ENCODE measurements at regions not wholly inside any gene's neighbourhood (a gene's known extent, or its start where the extent isn't known, plus 50 kb on each side); places are given as distances from the start of the nearest gene placed in this dataset.

- ChIA-PET POLR2A (no interaction called here), CTCF (no interaction called here)
- Histone ChIP-seq H3K36me3 (ENCODE audit: control insufficient read depth in 2 of 3, insufficient read depth in 3 of 3, low read length in 3 of 3) (no peaks in the 10 kb centered on the region), H3K27me3 (ENCODE audit: control insufficient read depth in 2 of 2, insufficient read depth in 2 of 2, low read length in 2 of 2) (no peaks in the 10 kb centered on the region), H3K9me3 (ENCODE audit: control insufficient read depth in 2 of 3, low read length in 3 of 3) (no peaks in the 10 kb centered on the region), H3K27ac (ENCODE audit: low read depth, low read length) (no peak overlapping the region), H3K4me1 (ENCODE audit: control insufficient read depth in 2 of 2, insufficient read depth in 2 of 2, low read length in 2 of 2) (no peaks in the 10 kb centered on the region), H3K4me3 (ENCODE audit: low read length) (no peak overlapping the region)
- no peak overlapping the region for H3K4me3 Mint-ChIP-seq
- H3K27ac Mint-ChIP-seq: peak overlapping the region in 1 of 9 donors; percentile 22
- DNase-seq: no peak
- intact Hi-C loops (cut with micrococcal nuclease): no loop called here
- ATAC-seq: no peak
- H3K27me3 Mint-ChIP-seq: peaks cover 0 to 10% (median 0%) of the 10 kb centered on the region in 5 donors
- H3K36me3 Mint-ChIP-seq: peaks cover 3 to 9% (median 6%) of the 10 kb centered on the region in 5 donors
- peaks cover 0 to 7% (median 0%) of the 10 kb centered on the region in 7 donors for H3K4me1 Mint-ChIP-seq
- peaks cover 0 to 10% (median 5%) of the 10 kb centered on the region in 11 donors for H3K9me3 Mint-ChIP-seq
Measured at GRCh38 chr6:14499309-14499708, 381.7 kb downstream of the CD83 start.

GRCh38 chr6:14499841-14500240 is 382.3 kb downstream of the CD83 start:
- Mint-ChIP-seq H3K9me3 (peaks cover 0 to 10% (median 5%) of the 10 kb centered on the region in 11 donors), H3K27ac (no peak overlapping the region), H3K36me3 (peaks cover 3 to 9% (median 6%) of the 10 kb centered on the region in 5 donors), H3K27me3 (peaks cover 0 to 10% (median 0%) of the 10 kb centered on the region in 5 donors), H3K4me3 (no peak overlapping the region), H3K4me1 (peaks cover 0 to 7% (median 0%) of the 10 kb centered on the region in 7 donors)
- POLR2A ChIA-PET: no interaction called here
- Histone ChIP-seq H3K4me1 (ENCODE audit: control insufficient read depth in 2 of 2, insufficient read depth in 2 of 2, low read length in 2 of 2) (no peaks in the 10 kb centered on the region), H3K9me3 (ENCODE audit: control insufficient read depth in 2 of 3, low read length in 3 of 3) (no peaks in the 10 kb centered on the region), H3K4me3 (ENCODE audit: low read length) (no peak overlapping the region), H3K36me3 (ENCODE audit: control insufficient read depth in 2 of 3, insufficient read depth in 3 of 3, low read length in 3 of 3) (no peaks in the 10 kb centered on the region), H3K27ac (ENCODE audit: low read depth, low read length) (no peak overlapping the region), H3K27me3 (ENCODE audit: control insufficient read depth in 2 of 2, insufficient read depth in 2 of 2, low read length in 2 of 2) (no peaks in the 10 kb centered on the region)
- intact Hi-C loops (cut with micrococcal nuclease): no loop called here
- CTCF ChIA-PET: no interaction called here
- no peak for ATAC-seq
- DNase-seq: no peak

DNA sequence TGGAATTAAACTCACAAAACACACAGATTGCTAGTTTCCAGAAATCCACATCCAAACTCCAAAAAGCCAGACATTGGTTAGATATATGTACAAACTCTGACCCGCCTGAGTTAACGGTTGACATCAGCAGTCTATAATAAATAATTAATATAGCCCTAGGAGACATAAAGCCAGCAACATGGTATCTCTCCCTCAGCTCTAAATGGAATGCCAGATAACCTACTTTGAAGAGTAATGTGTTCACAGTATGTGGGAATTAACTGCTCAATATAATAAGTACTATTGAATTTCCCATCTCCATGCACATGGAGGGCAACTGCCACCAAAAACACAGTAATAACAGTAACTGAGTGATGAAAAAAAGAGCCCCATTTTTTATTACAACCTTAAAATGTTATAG is 383.2 kb downstream of the CD83 start:
- ChIA-PET CTCF (no interaction called here), POLR2A (no interaction called here)
- ATAC-seq (no peak), DNase-seq (no peak)
- peaks cover 0 to 9% (median 2%) of the 10 kb centered on the region in 7 donors for H3K4me1 Mint-ChIP-seq
- peaks cover 0 to 8% (median 0%) of the 10 kb centered on the region in 5 donors for H3K27me3 Mint-ChIP-seq
- no peaks in the 10 kb centered on the region for H3K27me3 ChIP-seq (ENCODE audit: control insufficient read depth in 2 of 2, insufficient read depth in 2 of 2, low read length in 2 of 2)
- H3K9me3 ChIP-seq (ENCODE audit: control insufficient read depth in 2 of 3, low read length in 3 of 3): no peaks in the 10 kb centered on the region
- intact Hi-C loops (cut with micrococcal nuclease): no loop called here
- peaks cover 0 to 10% (median 5%) of the 10 kb centered on the region in 11 donors for H3K9me3 Mint-ChIP-seq
- H3K36me3 ChIP-seq (ENCODE audit: control insufficient read depth in 2 of 3, insufficient read depth in 3 of 3, low read length in 3 of 3): no peaks in the 10 kb centered on the region
- H3K36me3 Mint-ChIP-seq: peaks cover 3 to 9% (median 5%) of the 10 kb centered on the region in 5 donors
- H3K27ac ChIP-seq (ENCODE audit: low read depth, low read length): no peak overlapping the region
- H3K4me3 Mint-ChIP-seq: no peak overlapping the region
- H3K4me3 ChIP-seq (ENCODE audit: low read length): no peak overlapping the region
- H3K4me1 ChIP-seq (ENCODE audit: control insufficient read depth in 2 of 2, insufficient read depth in 2 of 2, low read length in 2 of 2): peaks cover 0 to under 1% of the 10 kb centered on the region in 2 donors
- no peak overlapping the region for H3K27ac Mint-ChIP-seq

- Mint-ChIP-seq H3K27ac (no peak overlapping the region), H3K9me3 (peaks cover 0 to 8% (median 4%) of the 10 kb centered on the region in 11 donors), H3K36me3 (peaks cover under 1 to 5% (median 3%) of the 10 kb centered on the region in 5 donors), H3K4me1 (peaks cover 0 to 13% (median 6%) of the 10 kb centered on the region in 7 donors), H3K4me3 (no peak overlapping the region), H3K27me3 (peaks cover 0 to 5% (median 0%) of the 10 kb centered on the region in 5 donors)
- DNase-seq (no peak), ATAC-seq (no peak)
- POLR2A ChIA-PET: no interaction called here
- Histone ChIP-seq H3K4me1 (ENCODE audit: control insufficient read depth in 2 of 2, insufficient read depth in 2 of 2, low read length in 2 of 2) (peaks cover 0 to 5% of the 10 kb centered on the region in 2 donors), H3K27me3 (ENCODE audit: control insufficient read depth in 2 of 2, insufficient read depth in 2 of 2, low read length in 2 of 2) (no peaks in the 10 kb centered on the region), H3K4me3 (ENCODE audit: low read length) (no peak overlapping the region), H3K9me3 (ENCODE audit: control insufficient read depth in 2 of 3, low read length in 3 of 3) (no peaks in the 10 kb centered on the region), H3K36me3 (ENCODE audit: control insufficient read depth in 2 of 3, insufficient read depth in 3 of 3, low read length in 3 of 3) (no peaks in the 10 kb centered on the region), H3K27ac (ENCODE audit: low read depth, low read length) (no peak overlapping the region)
- CTCF ChIA-PET: no interaction called here
- intact Hi-C loops (cut with micrococcal nuclease): no loop called here
Measured at GRCh38 chr6:14501240-14501639, 383.7 kb downstream of the CD83 start.

DNA sequence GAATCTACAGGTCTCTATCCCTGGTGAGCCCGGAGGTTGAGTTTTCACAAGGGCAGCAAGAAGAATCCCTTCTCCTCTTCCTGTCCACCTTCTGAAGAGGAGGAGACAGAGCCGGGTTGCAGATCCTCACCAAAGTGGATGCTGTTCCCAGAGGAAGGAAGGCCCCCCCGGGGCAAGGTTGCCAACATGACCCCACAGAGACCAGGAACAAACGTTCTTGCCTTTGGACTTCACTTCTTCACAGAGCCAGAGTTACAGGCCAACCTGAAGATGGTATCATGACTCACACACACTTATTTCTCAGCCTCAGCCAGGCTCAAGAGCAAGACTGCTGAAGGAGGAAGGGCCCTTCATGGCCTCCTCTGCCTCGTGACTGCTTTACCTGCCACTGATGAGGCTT is 384.3 kb downstream of the CD83 start:
- intact Hi-C loops (cut with micrococcal nuclease): no loop called here
- peaks cover 0 to 5% (median 0%) of the 10 kb centered on the region in 11 donors for H3K9me3 Mint-ChIP-seq
- peaks cover 0 to 8% (median 0%) of the 10 kb centered on the region in 5 donors for H3K36me3 Mint-ChIP-seq
- DNase-seq (no peak), ATAC-seq (no peak)
- Histone ChIP-seq H3K27ac (ENCODE audit: low read depth, low read length) (no peak overlapping the region), H3K4me1 (ENCODE audit: control insufficient read depth in 2 of 2, insufficient read depth in 2 of 2, low read length in 2 of 2) (peaks cover 0 to 12% of the 10 kb centered on the region in 2 donors), H3K27me3 (ENCODE audit: control insufficient read depth in 2 of 2, insufficient read depth in 2 of 2, low read length in 2 of 2) (no peaks in the 10 kb centered on the region), H3K9me3 (ENCODE audit: control insufficient read depth in 2 of 3, low read length in 3 of 3) (no peaks in the 10 kb centered on the region), H3K36me3 (ENCODE audit: control insufficient read depth in 2 of 3, insufficient read depth in 3 of 3, low read length in 3 of 3) (no peaks in the 10 kb centered on the region), H3K4me3 (ENCODE audit: low read length) (no peak overlapping the region)
- no peak overlapping the region for H3K4me3 Mint-ChIP-seq
- ChIA-PET CTCF (no interaction called here), POLR2A (no interaction called here)
- H3K4me1 Mint-ChIP-seq: peaks cover 4 to 20% (median 12%) of the 10 kb centered on the region in 7 donors
- H3K27me3 Mint-ChIP-seq: peaks cover 0 to 3% (median 0%) of the 10 kb centered on the region in 5 donors
- H3K27ac Mint-ChIP-seq: no peak overlapping the region

- Histone ChIP-seq H3K27me3 (ENCODE audit: control insufficient read depth in 2 of 2, insufficient read depth in 2 of 2, low read length in 2 of 2) (no peaks in the 10 kb centered on the region), H3K9me3 (ENCODE audit: control insufficient read depth in 2 of 3, low read length in 3 of 3) (no peaks in the 10 kb centered on the region), H3K27ac (ENCODE audit: low read depth, low read length) (no peak overlapping the region), H3K4me3 (ENCODE audit: low read length) (no peak overlapping the region), H3K4me1 (ENCODE audit: control insufficient read depth in 2 of 2, insufficient read depth in 2 of 2, low read length in 2 of 2) (peaks cover 0 to 16% of the 10 kb centered on the region in 2 donors), H3K36me3 (ENCODE audit: control insufficient read depth in 2 of 3, insufficient read depth in 3 of 3, low read length in 3 of 3) (no peaks in the 10 kb centered on the region)
- peaks cover 7 to 26% (median 17%) of the 10 kb centered on the region in 7 donors for H3K4me1 Mint-ChIP-seq
- no peak for DNase-seq
- H3K4me3 Mint-ChIP-seq: no peak overlapping the region
- no peaks in the 10 kb centered on the region for H3K27me3 Mint-ChIP-seq
- POLR2A ChIA-PET: no interaction called here
- ATAC-seq: no peak
- peaks cover 0 to 6% (median 0%) of the 10 kb centered on the region in 11 donors for H3K9me3 Mint-ChIP-seq
- H3K27ac Mint-ChIP-seq: no peak overlapping the region
- intact Hi-C loops (cut with micrococcal nuclease): no loop called here
- CTCF ChIA-PET: no interaction called here
- peaks cover 0 to 8% (median 0%) of the 10 kb centered on the region in 5 donors for H3K36me3 Mint-ChIP-seq
Measured at GRCh38 chr6:14502551-14502950, 385.0 kb downstream of the CD83 start.

DNA sequence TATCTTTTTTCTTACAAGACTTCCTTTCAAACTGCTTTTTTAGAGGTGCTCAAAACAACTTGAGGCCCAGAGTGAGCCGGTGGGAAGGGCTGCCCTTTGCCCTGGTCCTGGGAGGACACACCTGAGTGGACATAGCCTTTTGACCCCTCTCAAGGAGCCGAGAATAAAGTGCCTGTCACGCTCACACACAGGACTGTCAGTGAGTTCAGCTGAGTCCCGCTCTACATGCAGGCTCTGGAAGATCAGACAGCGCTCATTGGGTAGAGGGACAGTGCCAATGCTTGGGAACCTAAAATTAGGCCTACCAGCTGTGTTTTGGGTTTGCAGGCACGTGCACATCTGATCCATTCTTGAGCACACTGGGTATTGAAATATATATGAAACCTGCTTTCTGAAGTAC is 387.8 kb downstream of the CD83 start:
- Histone ChIP-seq H3K27ac (ENCODE audit: low read depth, low read length) (no peak overlapping the region), H3K4me3 (ENCODE audit: low read length) (no peak overlapping the region), H3K36me3 (ENCODE audit: control insufficient read depth in 2 of 3, insufficient read depth in 3 of 3, low read length in 3 of 3) (no peaks in the 10 kb centered on the region), H3K27me3 (ENCODE audit: control insufficient read depth in 2 of 2, insufficient read depth in 2 of 2, low read length in 2 of 2) (no peaks in the 10 kb centered on the region), H3K9me3 (ENCODE audit: control insufficient read depth in 2 of 3, low read length in 3 of 3) (no peaks in the 10 kb centered on the region), H3K4me1 (ENCODE audit: control insufficient read depth in 2 of 2, insufficient read depth in 2 of 2, low read length in 2 of 2) (peaks cover 0 to 16% of the 10 kb centered on the region in 2 donors)
- Mint-ChIP-seq H3K9me3 (peaks cover 0 to 3% (median 0%) of the 10 kb centered on the region in 11 donors), H3K4me3 (no peak overlapping the region), H3K27ac (no peak overlapping the region), H3K36me3 (peaks cover 0 to 4% (median 0%) of the 10 kb centered on the region in 5 donors), H3K4me1 (peaks cover 7 to 34% (median 20%) of the 10 kb centered on the region in 7 donors), H3K27me3 (no peaks in the 10 kb centered on the region)
- no peak for DNase-seq
- no peak for ATAC-seq
- intact Hi-C loops (cut with micrococcal nuclease): loop anchor here in 1 of 2 donors (5.0 kb wide), 1 partner anchor 293 kb away; no protein-coding TSS in a partner anchor
- ChIA-PET CTCF (no interaction called here), POLR2A (no interaction called here)

Measured in naive thymus-derived CD4-positive, alpha-beta T cell (primary cell).